GM18505 (cell line): ENCODE measurements at regions not wholly inside any gene's neighbourhood (a gene's known extent, or its start where the extent isn't known, plus 50 kb on each side); places are given as distances from the start of the nearest gene placed in this dataset.
"Not testable (repeated sequence)": the region's sequence is repeated elsewhere in the genome, so short reads cannot be mapped to it uniquely, and the experiment has no call there.

ENCODE experiments used
- ATAC-seq: cut with Tn5 transposase; IDR thresholded peaks from one replicate; pipeline ENCODE4 v1.9.1; 2021; ENCODE audit not compliant: unreplicated experiment
- POLR2A ChIP-seq: IDR thresholded peaks from 4 replicates; pipeline ENCODE4 v1.6.1; 2011; ENCODE audit warnings: borderline replicate concordance; ENCODE audit not compliant: insufficient read depth, insufficient read length; ENCODE audit errors: extremely low read depth

DNA sequence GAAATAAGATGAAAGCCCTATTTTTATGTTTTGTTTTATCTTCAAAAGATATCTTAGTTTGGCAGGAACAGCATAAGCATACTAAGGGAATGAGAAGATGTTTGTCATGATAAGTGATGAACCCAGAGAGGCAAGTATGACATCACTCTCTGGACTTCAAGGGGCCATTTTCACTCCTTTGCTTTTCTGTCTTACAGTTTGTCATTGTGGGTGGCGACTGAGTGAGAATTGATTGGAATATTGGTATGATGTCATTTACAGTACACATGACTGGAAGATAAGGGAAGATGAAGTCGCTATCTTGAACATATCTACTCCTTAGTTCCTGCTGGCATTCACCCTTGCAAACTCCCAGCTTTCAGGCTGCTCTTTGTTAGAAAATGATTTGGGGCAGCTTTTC lies 258.1 kb upstream of the RAB4A start:
- ATAC-seq: no peak
- no peak for TF ChIP-seq POLR2A

DNA sequence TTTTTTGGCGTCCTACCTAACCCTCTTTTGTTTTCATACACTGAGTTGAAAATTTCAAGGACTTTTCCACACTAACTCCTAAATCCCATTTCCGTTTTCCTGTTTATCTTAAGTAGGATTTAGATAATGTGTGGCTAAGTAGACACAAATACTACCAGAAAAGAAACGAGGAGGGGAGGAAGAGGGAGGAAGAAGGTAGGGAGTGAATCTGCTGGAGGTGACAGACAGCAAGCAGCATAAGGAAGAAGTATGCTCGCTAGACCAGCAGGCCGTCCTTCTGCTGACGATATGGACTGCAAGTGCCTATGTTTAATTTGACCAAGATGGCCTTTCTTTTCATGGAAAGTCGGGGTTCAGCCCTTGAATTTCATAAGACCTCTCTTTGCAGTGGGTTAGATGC lies 256.9 kb upstream of the RAB4A start:
- no peak for TF ChIP-seq POLR2A
- no peak for ATAC-seq

GRCh38 chr1:229015806-229016205 lies 255.1 kb upstream of the RAB4A start:
- no peak for TF ChIP-seq POLR2A
- ATAC-seq: no peak

DNA sequence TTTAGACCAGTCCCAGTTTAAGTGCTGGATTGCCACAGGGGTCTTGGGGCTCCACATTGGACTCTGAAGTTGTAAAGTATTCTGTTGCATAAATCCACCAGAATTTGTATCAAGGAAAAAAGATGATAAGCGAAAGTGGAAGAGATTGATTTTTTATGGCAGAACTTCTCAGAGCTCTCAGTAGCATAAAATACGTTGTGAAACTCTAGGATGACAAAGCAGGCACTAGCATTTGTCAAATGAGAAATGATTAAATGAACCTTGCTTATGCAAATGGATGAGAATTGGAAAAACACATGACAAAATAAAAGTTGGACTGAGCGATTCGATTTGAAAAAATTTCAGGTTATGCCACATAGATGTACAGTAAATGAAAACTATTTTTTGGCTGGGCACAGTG lies 253.8 kb upstream of the RAB4A start:
- no peak for TF ChIP-seq POLR2A
- ATAC-seq: no peak

GRCh38 chr1:229018674-229019295 lies 252.1 kb upstream of the RAB4A start:
- no peak for ATAC-seq
- no peak for TF ChIP-seq POLR2A

GRCh38 chr1:229019663-229020271 lies 251.1 kb upstream of the RAB4A start:
- TF ChIP-seq POLR2A: no peak
- no peak for ATAC-seq

DNA sequence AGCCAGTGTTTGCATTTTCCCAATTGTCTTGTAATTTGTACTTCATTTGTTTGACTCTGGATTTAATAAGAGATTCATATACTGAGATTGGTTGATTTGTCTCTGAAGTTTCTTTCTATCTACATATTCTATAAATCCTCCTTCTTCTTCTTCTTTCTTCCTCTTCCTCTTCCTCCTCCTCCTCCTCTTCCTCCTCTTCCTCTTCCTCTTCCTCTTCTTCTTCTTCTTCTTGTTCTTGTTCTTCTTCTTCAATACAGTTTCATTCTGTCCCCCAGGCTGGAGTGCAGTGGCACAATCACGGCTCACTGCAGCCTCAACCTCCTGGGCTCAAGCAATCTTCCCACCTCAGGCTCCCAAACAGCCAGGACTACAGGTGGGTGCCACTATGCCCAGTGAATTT lies 249.9 kb upstream of the RAB4A start:
- not testable (repeated sequence) for ATAC-seq

GRCh38 chr1:229022595-229023333 lies 248.1 kb upstream of the RAB4A start:
- ATAC-seq: no peak
- no peak for TF ChIP-seq POLR2A

- ATAC-seq: no peak
- TF ChIP-seq POLR2A: no peak
Measured at GRCh38 chr1:229023651-229024300, 247.1 kb upstream of the RAB4A start.

- no peak for TF ChIP-seq POLR2A
- no peak for ATAC-seq
Measured at GRCh38 chr1:229024528-229025130, 246.3 kb upstream of the RAB4A start.

GRCh38 chr1:229025576-229025975 lies 245.3 kb upstream of the RAB4A start:
- TF ChIP-seq POLR2A: no peak
- no peak for ATAC-seq

GRCh38 chr1:229027158-229027557 lies 243.8 kb upstream of the RAB4A start:
- ATAC-seq: no peak
- no peak for TF ChIP-seq POLR2A

DNA sequence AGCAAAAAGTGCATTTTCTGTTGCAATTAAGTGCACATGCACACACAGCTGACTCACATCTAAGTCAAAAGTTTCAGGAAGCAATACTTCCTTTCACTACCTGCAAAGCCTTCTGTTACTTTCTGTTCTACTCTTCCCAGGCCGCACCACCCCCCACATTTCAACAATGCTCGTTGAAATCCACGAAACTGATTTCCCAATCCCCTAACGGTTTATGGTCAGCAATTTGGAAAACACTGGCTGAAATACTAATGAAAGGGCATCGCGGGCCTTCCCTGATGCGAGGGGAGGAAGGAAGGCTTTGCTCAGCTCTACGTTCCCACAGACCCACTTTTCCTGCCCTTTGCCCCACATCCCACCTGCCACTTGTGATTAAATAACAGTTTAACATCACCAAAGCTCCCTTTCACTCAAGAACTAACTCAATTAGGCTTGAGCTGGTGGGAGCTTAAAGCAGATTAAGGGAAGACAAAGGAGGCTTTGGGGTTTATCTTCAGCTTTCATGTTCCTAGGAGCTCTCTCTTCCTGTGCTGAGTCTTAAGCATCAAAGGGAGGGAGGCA lies 243.2 kb upstream of the RAB4A start:
- TF ChIP-seq POLR2A: no peak
- no peak for ATAC-seq

GRCh38 chr1:229028544-229028943 lies 242.4 kb upstream of the RAB4A start:
- ATAC-seq: no peak
- TF ChIP-seq POLR2A: no peak
